Pons (tissue), 1 donor: ENCODE measurements at regions not wholly inside any gene's neighbourhood (a gene's known extent, or its start where the extent isn't known, plus 50 kb on each side); places are given as distances from the start of the nearest gene placed in this dataset.

Experiments used
- DNase-seq: peaks from one replicate; pipeline ENCODE4 v3.0.0-alpha.2; 2016; ENCODE audit warnings: low spot score

GRCh38 chr15:38176155-38176554, 76.5 kb upstream of the SPRED1 start:
- DNase-seq, result no peak

- no peak for DNase-seq
These were observed 75.9 kb upstream of the SPRED1 start for GRCh38 chr15:38176691-38177090.

GRCh38 chr15:38182900-38183299, 69.7 kb upstream of the SPRED1 start:
- peak; percentile 64 for DNase-seq

GRCh38 chr15:38186507-38186906, 66.1 kb upstream of the SPRED1 start:
- no peak for DNase-seq

- DNase-seq, result no peak
These were observed 64.9 kb upstream of the SPRED1 start for GRCh38 chr15:38187630-38188313.

GRCh38 chr15:38189671-38190295, 62.9 kb upstream of the SPRED1 start:
- DNase-seq, result no peak

- DNase-seq, result no peak
These were observed 62.1 kb upstream of the SPRED1 start for GRCh38 chr15:38190501-38190900.

GRCh38 chr15:38192496-38192895, 60.1 kb upstream of the SPRED1 start:
- no peak for DNase-seq

GRCh38 chr15:38193496-38193895, 59.1 kb upstream of the SPRED1 start:
- no peak for DNase-seq

- peak; percentile 75 for DNase-seq
These were observed 57.3 kb upstream of the SPRED1 start for GRCh38 chr15:38195191-38195901.

- DNase-seq, result peak; percentile 32
These were observed 56.6 kb upstream of the SPRED1 start for GRCh38 chr15:38196076-38196475.

- peak; percentile 67 for DNase-seq
These were observed 55.1 kb upstream of the SPRED1 start for GRCh38 chr15:38197553-38197952.

GRCh38 chr15:38201714-38202113, 50.9 kb upstream of the SPRED1 start:
- DNase-seq, result no peak

- DNase-seq, result no peak
These were observed 50.3 kb upstream of the SPRED1 start for GRCh38 chr15:38202361-38202760.
